ENCODE measurements at regions not wholly inside any gene's neighbourhood (a gene's known extent, or its start where the extent isn't known, plus 50 kb on each side); places are given as distances from the start of the nearest gene placed in this dataset.

DNA sequence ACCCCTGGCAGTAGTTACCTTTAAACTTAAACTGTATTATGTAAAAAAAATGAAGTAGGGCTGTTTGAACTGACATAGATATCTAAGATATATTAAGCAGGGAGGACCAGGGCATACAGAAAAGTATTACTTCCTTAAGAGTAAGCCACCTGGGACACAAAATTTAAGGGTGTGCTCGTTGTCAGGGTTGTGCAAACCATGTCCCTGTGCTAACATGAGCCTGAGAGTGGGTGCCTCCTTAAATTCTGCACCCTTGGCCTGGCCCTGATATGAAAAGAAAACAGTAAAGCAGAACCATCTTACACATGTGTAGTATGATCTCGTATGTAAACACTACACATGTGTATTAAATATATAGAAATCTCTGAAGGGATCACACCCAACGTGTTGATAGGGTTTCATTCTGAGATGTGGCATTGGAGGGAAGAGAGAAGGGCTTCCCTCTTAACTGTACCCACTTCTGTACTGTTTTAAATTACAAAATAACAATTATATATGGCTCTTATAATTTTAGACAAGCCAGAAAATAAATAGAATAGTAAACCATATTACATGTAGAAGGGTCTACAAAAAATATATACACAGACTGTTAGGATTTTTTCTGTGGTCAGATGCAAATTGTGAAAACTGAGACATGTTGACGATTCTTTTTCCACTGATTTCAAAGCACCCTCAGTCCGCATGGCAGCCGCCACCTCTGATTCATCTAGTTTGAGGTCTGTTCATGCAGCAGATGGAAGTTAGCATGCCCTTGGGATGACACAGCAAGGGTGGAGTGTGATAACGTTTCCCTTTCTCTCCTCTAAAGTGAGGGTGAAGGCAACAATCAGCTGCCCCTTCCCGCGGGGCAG is 400.8 kb upstream of the PROK2 start (continued):
- TF ChIP-seq, protein P1, sequence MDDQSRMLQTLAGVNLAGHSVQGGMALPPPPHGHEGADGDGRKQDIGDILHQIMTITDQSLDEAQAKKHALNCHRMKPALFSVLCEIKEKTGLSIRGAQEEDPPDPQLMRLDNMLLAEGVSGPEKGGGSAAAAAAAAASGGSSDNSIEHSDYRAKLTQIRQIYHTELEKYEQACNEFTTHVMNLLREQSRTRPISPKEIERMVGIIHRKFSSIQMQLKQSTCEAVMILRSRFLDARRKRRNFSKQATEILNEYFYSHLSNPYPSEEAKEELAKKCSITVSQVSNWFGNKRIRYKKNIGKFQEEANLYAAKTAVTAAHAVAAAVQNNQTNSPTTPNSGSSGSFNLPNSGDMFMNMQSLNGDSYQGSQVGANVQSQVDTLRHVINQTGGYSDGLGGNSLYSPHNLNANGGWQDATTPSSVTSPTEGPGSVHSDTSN (IDR thresholded peaks at IDR 0.05): no peak; the same call in 1 of the 2 replicates

DNA sequence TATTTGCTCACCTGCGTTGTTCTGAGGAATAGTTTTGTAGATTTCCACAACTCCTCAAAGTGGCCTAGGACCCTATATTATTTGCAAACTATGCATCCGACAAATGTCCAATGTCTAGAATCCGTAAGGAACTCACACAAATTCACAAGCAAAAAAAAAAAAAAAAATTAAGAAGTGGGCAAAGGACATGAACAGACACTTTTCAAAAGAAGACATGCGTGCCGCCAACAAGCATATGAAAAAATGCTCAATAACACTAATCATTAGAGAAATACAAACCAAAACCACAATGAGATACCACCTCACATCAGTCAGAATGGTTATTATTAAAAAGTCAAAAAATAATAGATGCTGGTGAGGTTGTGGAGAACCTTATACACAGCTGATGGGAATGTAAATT is 398.5 kb upstream of the PROK2 start:
- Histone ChIP-seq H3K4me1 (ENCODE audit: control insufficient read depth in 1 of 2, insufficient read depth in 2 of 2, low read depth in 1 of 2, low read length in 1 of 2) (peaks cover 3 to 7% of the 10 kb centered on the region in 2 experiments; a peak in 1 of 4 replicates), H3K4me3 (ENCODE audit: low read depth in 2 of 2, low read length in 1 of 2) (no peak overlapping the region), H3K9me2 (no peaks in the 10 kb centered on the region), H3K36me3 (replicated peaks in 1 of 2; ENCODE audit: control insufficient read depth in 1 of 2, insufficient read depth in 2 of 2, low read length in 1 of 2) (no peaks in the 10 kb centered on the region), H3K9me3 (no peaks in the 10 kb centered on the region), H3K4me2 (no peak overlapping the region), H2AFZ (ENCODE audit: low read depth) (no peak overlapping the region), H3F3A (replicated peaks; ENCODE audit: insufficient read depth) (peaks cover 15% of the 10 kb centered on the region), H4K20me1 (ENCODE audit: insufficient read depth) (no peaks in the 10 kb centered on the region), H3K27me3 (ENCODE audit: insufficient read depth) (no peaks in the 10 kb centered on the region), H3K27ac (ENCODE audit: low read depth in 2 of 2, low read length in 1 of 2) (no peak overlapping the region), H3K9ac (no peak overlapping the region), H3K79me2 (ENCODE audit: insufficient read depth) (no peaks in the 10 kb centered on the region)
- ChIA-PET CTCF (no interaction called here), POLR2A (no interaction called here)
- WGBS (ENCODE audit: low lambda C conversion rate): 80% methylated on average over 5 of the region's 5 CpGs
- no peak for DNase-seq
- TF ChIP-seq FOXJ3 (CRISPR knock-in tag; IDR thresholded peaks at IDR 0.05) (no peak), GABPA (IDR thresholded peaks at IDR 0.05; ENCODE audit: low read depth) (no peak), RCOR1 (IDR thresholded peaks at IDR 0.05; ENCODE audit: low read length) (no peak), SIN3A (IDR thresholded peaks at IDR 0.05; ENCODE audit: borderline replicate concordance, low read depth, low read length) (no peak), RFX5 (IDR thresholded peaks at IDR 0.05; ENCODE audit: low read length) (no peak), TEAD4 (IDR thresholded peaks at IDR 0.05; ENCODE audit: borderline replicate concordance, insufficient read depth) (no peak), TAF1 (IDR thresholded peaks at IDR 0.05; ENCODE audit: borderline replicate concordance, low read depth, low read length) (no peak), NFIC (IDR thresholded peaks at IDR 0.05; ENCODE audit: borderline replicate concordance) (no peak), JUND (IDR thresholded peaks at IDR 0.05) (no peak), EP300 (IDR thresholded peaks at IDR 0.05; ENCODE audit: borderline replicate concordance in 1 of 2, low read depth in 1 of 2, low read length in 1 of 2) (no peak), FOSL2 (IDR thresholded peaks at IDR 0.05; ENCODE audit: borderline replicate concordance, low read depth) (no peak), EZH2phosphoT487 (IDR thresholded peaks at IDR 0.05; ENCODE audit: borderline replicate concordance, low read depth) (no peak)
- TF ChIP-seq, protein P2, sequence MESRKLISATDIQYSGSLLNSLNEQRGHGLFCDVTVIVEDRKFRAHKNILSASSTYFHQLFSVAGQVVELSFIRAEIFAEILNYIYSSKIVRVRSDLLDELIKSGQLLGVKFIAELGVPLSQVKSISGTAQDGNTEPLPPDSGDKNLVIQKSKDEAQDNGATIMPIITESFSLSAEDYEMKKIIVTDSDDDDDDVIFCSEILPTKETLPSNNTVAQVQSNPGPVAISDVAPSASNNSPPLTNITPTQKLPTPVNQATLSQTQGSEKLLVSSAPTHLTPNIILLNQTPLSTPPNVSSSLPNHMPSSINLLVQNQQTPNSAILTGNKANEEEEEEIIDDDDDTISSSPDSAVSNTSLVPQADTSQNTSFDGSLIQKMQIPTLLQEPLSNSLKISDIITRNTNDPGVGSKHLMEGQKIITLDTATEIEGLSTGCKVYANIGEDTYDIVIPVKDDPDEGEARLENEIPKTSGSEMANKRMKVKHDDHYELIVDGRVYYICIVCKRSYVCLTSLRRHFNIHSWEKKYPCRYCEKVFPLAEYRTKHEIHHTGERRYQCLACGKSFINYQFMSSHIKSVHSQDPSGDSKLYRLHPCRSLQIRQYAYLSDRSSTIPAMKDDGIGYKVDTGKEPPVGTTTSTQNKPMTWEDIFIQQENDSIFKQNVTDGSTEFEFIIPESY (IDR thresholded peaks at IDR 0.05; ENCODE audit: borderline replicate concordance, low read depth): no peak
- TF ChIP-seq, protein P3, sequence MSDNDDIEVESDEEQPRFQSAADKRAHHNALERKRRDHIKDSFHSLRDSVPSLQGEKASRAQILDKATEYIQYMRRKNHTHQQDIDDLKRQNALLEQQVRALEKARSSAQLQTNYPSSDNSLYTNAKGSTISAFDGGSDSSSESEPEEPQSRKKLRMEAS (IDR thresholded peaks at IDR 0.05; ENCODE audit: low read depth): no peak
- TF ChIP-seq, protein P4, sequence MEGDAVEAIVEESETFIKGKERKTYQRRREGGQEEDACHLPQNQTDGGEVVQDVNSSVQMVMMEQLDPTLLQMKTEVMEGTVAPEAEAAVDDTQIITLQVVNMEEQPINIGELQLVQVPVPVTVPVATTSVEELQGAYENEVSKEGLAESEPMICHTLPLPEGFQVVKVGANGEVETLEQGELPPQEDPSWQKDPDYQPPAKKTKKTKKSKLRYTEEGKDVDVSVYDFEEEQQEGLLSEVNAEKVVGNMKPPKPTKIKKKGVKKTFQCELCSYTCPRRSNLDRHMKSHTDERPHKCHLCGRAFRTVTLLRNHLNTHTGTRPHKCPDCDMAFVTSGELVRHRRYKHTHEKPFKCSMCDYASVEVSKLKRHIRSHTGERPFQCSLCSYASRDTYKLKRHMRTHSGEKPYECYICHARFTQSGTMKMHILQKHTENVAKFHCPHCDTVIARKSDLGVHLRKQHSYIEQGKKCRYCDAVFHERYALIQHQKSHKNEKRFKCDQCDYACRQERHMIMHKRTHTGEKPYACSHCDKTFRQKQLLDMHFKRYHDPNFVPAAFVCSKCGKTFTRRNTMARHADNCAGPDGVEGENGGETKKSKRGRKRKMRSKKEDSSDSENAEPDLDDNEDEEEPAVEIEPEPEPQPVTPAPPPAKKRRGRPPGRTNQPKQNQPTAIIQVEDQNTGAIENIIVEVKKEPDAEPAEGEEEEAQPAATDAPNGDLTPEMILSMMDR (IDR thresholded peaks at IDR 0.05): no peak
- TF ChIP-seq, protein P5, sequence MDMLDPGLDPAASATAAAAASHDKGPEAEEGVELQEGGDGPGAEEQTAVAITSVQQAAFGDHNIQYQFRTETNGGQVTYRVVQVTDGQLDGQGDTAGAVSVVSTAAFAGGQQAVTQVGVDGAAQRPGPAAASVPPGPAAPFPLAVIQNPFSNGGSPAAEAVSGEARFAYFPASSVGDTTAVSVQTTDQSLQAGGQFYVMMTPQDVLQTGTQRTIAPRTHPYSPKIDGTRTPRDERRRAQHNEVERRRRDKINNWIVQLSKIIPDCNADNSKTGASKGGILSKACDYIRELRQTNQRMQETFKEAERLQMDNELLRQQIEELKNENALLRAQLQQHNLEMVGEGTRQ (IDR thresholded peaks at IDR 0.05; ENCODE audit: borderline replicate concordance, low read depth, low read length): no peak
- TF ChIP-seq, protein P6, sequence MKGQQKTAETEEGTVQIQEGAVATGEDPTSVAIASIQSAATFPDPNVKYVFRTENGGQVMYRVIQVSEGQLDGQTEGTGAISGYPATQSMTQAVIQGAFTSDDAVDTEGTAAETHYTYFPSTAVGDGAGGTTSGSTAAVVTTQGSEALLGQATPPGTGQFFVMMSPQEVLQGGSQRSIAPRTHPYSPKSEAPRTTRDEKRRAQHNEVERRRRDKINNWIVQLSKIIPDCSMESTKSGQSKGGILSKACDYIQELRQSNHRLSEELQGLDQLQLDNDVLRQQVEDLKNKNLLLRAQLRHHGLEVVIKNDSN (IDR thresholded peaks at IDR 0.05; ENCODE audit: borderline replicate concordance, low read depth): no peak
- TF ChIP-seq, protein P7, sequence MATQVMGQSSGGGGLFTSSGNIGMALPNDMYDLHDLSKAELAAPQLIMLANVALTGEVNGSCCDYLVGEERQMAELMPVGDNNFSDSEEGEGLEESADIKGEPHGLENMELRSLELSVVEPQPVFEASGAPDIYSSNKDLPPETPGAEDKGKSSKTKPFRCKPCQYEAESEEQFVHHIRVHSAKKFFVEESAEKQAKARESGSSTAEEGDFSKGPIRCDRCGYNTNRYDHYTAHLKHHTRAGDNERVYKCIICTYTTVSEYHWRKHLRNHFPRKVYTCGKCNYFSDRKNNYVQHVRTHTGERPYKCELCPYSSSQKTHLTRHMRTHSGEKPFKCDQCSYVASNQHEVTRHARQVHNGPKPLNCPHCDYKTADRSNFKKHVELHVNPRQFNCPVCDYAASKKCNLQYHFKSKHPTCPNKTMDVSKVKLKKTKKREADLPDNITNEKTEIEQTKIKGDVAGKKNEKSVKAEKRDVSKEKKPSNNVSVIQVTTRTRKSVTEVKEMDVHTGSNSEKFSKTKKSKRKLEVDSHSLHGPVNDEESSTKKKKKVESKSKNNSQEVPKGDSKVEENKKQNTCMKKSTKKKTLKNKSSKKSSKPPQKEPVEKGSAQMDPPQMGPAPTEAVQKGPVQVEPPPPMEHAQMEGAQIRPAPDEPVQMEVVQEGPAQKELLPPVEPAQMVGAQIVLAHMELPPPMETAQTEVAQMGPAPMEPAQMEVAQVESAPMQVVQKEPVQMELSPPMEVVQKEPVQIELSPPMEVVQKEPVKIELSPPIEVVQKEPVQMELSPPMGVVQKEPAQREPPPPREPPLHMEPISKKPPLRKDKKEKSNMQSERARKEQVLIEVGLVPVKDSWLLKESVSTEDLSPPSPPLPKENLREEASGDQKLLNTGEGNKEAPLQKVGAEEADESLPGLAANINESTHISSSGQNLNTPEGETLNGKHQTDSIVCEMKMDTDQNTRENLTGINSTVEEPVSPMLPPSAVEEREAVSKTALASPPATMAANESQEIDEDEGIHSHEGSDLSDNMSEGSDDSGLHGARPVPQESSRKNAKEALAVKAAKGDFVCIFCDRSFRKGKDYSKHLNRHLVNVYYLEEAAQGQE (IDR thresholded peaks at IDR 0.05; ENCODE audit: low read depth, low read length): no peak
